ENCODE measurements at regions not wholly inside any gene's neighbourhood (a gene's known extent, or its start where the extent isn't known, plus 50 kb on each side); places are given as distances from the start of the nearest gene placed in this dataset.

- no peaks in the 10 kb centered on the region for H3K9me3 ChIP-seq (ENCODE audit: control insufficient read depth, insufficient read depth, low read depth, low read length)
- no peak overlapping the region for H2AFZ ChIP-seq (ENCODE audit: low read length)
- H3K9ac ChIP-seq (ENCODE audit: insufficient read depth, low read length) = no peak overlapping the region
- H3K4me2 ChIP-seq (ENCODE audit: extremely low read depth, insufficient read depth, low read length) = no peak overlapping the region
- no peak overlapping the region for H3K4me3 ChIP-seq (replicated peaks in 1 of 4; ENCODE audit: control extremely low read depth in 1 of 4, insufficient read depth in 1 of 4, low read depth in 3 of 4, low read length in 4 of 4)
- H3K36me3 ChIP-seq (ENCODE audit: control insufficient read depth, insufficient read depth, low read length) = no peaks in the 10 kb centered on the region
- H3K27me3 ChIP-seq (ENCODE audit: control insufficient read depth, insufficient read depth, low read length) = no peaks in the 10 kb centered on the region
- H3K4me1 ChIP-seq (ENCODE audit: control insufficient read depth, extremely low read depth, insufficient read depth, low read length) = no peaks in the 10 kb centered on the region
- no peaks in the 10 kb centered on the region for H3K79me2 ChIP-seq (ENCODE audit: control insufficient read depth, insufficient read depth, low read length)
- TF ChIP-seq EZH2 (IDR thresholded peaks at IDR 0.05; ENCODE audit: low read length, missing control alignments) (no peak), CTCF (conservative IDR thresholded peaks at IDR 0.05 in 1 of 2, IDR thresholded peaks at IDR 0.05 in 1 of 2; ENCODE audit: low read depth in 1 of 2, low read length in 2 of 2) (no peak)
- H4K20me1 ChIP-seq (ENCODE audit: control insufficient read depth, extremely low read depth, insufficient read depth, low read length) = no peaks in the 10 kb centered on the region
- DNase-seq (ENCODE audit: low read depth in 2 of 2) = peak in 1 of 2 donors; percentile 45
- H3K27ac ChIP-seq (ENCODE audit: insufficient read depth, low read length) = no peak overlapping the region
These were observed 919.1 kb upstream of the EEF2KMT start for GRCh38 chr16:6016530-6017184.

- Histone ChIP-seq H2AFZ (ENCODE audit: low read length) (no peak overlapping the region), H3K4me2 (ENCODE audit: extremely low read depth, insufficient read depth, low read length) (no peak overlapping the region), H3K9me3 (ENCODE audit: control insufficient read depth, insufficient read depth, low read depth, low read length) (no peaks in the 10 kb centered on the region), H3K27ac (ENCODE audit: insufficient read depth, low read length) (no peak overlapping the region), H3K79me2 (ENCODE audit: control insufficient read depth, insufficient read depth, low read length) (no peaks in the 10 kb centered on the region), H3K4me3 (replicated peaks in 1 of 4; ENCODE audit: control extremely low read depth in 1 of 4, insufficient read depth in 1 of 4, low read depth in 3 of 4, low read length in 4 of 4) (no peak overlapping the region), H3K27me3 (ENCODE audit: control insufficient read depth, insufficient read depth, low read length) (no peaks in the 10 kb centered on the region), H3K36me3 (ENCODE audit: control insufficient read depth, insufficient read depth, low read length) (no peaks in the 10 kb centered on the region), H3K4me1 (ENCODE audit: control insufficient read depth, extremely low read depth, insufficient read depth, low read length) (no peaks in the 10 kb centered on the region), H3K9ac (ENCODE audit: insufficient read depth, low read length) (no peak overlapping the region), H4K20me1 (ENCODE audit: control insufficient read depth, extremely low read depth, insufficient read depth, low read length) (no peaks in the 10 kb centered on the region)
- no peak for DNase-seq (ENCODE audit: low read depth in 2 of 2)
- no peak for TF ChIP-seq CTCF (conservative IDR thresholded peaks at IDR 0.05 in 1 of 2, IDR thresholded peaks at IDR 0.05 in 1 of 2; ENCODE audit: low read depth in 1 of 2, low read length in 2 of 2)
- no peak for TF ChIP-seq EZH2 (IDR thresholded peaks at IDR 0.05; ENCODE audit: low read length, missing control alignments)
These were observed 915.1 kb upstream of the EEF2KMT start for GRCh38 chr16:6012716-6013115.

GRCh38 chr16:6009151-6009550 lies 911.6 kb upstream of the EEF2KMT start:
- DNase-seq (ENCODE audit: low read depth in 2 of 2) = no peak
- Histone ChIP-seq H2AFZ (ENCODE audit: low read length) (no peak overlapping the region), H3K4me1 (ENCODE audit: control insufficient read depth, extremely low read depth, insufficient read depth, low read length) (no peaks in the 10 kb centered on the region), H3K79me2 (ENCODE audit: control insufficient read depth, insufficient read depth, low read length) (no peaks in the 10 kb centered on the region), H3K4me2 (ENCODE audit: extremely low read depth, insufficient read depth, low read length) (no peak overlapping the region), H3K9me3 (ENCODE audit: control insufficient read depth, insufficient read depth, low read depth, low read length) (no peaks in the 10 kb centered on the region), H4K20me1 (ENCODE audit: control insufficient read depth, extremely low read depth, insufficient read depth, low read length) (no peaks in the 10 kb centered on the region), H3K9ac (ENCODE audit: insufficient read depth, low read length) (no peak overlapping the region), H3K4me3 (replicated peaks in 1 of 4; ENCODE audit: control extremely low read depth in 1 of 4, insufficient read depth in 1 of 4, low read depth in 3 of 4, low read length in 4 of 4) (no peak overlapping the region), H3K27ac (ENCODE audit: insufficient read depth, low read length) (no peak overlapping the region), H3K27me3 (ENCODE audit: control insufficient read depth, insufficient read depth, low read length) (no peaks in the 10 kb centered on the region), H3K36me3 (ENCODE audit: control insufficient read depth, insufficient read depth, low read length) (no peaks in the 10 kb centered on the region)
- TF ChIP-seq CTCF (conservative IDR thresholded peaks at IDR 0.05 in 1 of 2, IDR thresholded peaks at IDR 0.05 in 1 of 2; ENCODE audit: low read depth in 1 of 2, low read length in 2 of 2) = no peak
- TF ChIP-seq EZH2 (IDR thresholded peaks at IDR 0.05; ENCODE audit: low read length, missing control alignments) = no peak

Data from fibroblast of lung (primary cell).